Neural cell (in vitro differentiated cells): ENCODE measurements at regions not wholly inside any gene's neighbourhood (a gene's known extent, or its start where the extent isn't known, plus 50 kb on each side); places are given as distances from the start of the nearest gene placed in this dataset.

ENCODE experiments used
- H2AFZ ChIP-seq: fragments of 200-600, 300-800 bp; sonication (generic), shearing (Covaris generic); 2 replicates; pipeline ENCODE4 v1.6.0; 2014; ENCODE audit warnings: low read depth, mild to moderate bottlenecking, antibody characterized with exemption, low read length, moderate library complexity
- H3F3A ChIP-seq: fragments of 200-600 bp; shearing (Covaris generic); 2 replicates; pipeline ENCODE4 v1.6.1; 2016; ENCODE audit warnings: mild to moderate bottlenecking, moderate library complexity, mixed read lengths, antibody characterized with exemption, low read length; ENCODE audit not compliant: insufficient read depth, poor library complexity, severe bottlenecking
- H3K27ac ChIP-seq: fragments of 200-600, 300-800 bp; sonication (generic), shearing (Covaris generic); 2 replicates; pipeline ENCODE4 v1.5.1; 2014; ENCODE audit warnings: mild to moderate bottlenecking, low read length, moderate library complexity
- H3K27me3 ChIP-seq: fragments of 300-800, 200-600 bp; sonication (generic), shearing (Covaris generic); 2 replicates; pipeline ENCODE4 v1.6.0; 2014; ENCODE audit warnings: mild to moderate bottlenecking, low read depth, low read length, moderate library complexity; ENCODE audit not compliant: insufficient read depth
- H3K36me3 ChIP-seq: fragments of 300-800, 200-600 bp; sonication (generic), shearing (Covaris generic); 2 replicates; pipeline ENCODE4 v1.5.1; 2014; ENCODE audit warnings: mild to moderate bottlenecking, antibody characterized with exemption, low read length, moderate library complexity; ENCODE audit not compliant: insufficient read depth
- H3K4me2 ChIP-seq: fragments of 300-800, 200-600 bp; sonication (generic), shearing (Covaris generic); 2 replicates; pipeline ENCODE4 v1.6.0; 2014; ENCODE audit warnings: mild to moderate bottlenecking, low read length
- H3K4me3 ChIP-seq: fragments of 300-800, 200-600 bp; sonication (generic), shearing (Covaris generic); 2 replicates; pipeline ENCODE4 v1.5.1; 2014; ENCODE audit warnings: mild to moderate bottlenecking, low read length, moderate library complexity
- H3K79me2 ChIP-seq: fragments of 200-600 bp; shearing (Covaris generic); replicated peaks from 2 replicates; pipeline ENCODE4 v1.6.0; 2014; ENCODE audit warnings: mild to moderate bottlenecking, low read length, moderate library complexity; ENCODE audit not compliant: insufficient read depth
- H3K9ac ChIP-seq: fragments of 300-800, 200-600 bp; sonication (generic), shearing (Covaris generic); 2 replicates; pipeline ENCODE4 v1.6.1; 2016; ENCODE audit warnings: mild to moderate bottlenecking, low read length, mixed read lengths
- H3K9me2 ChIP-seq: fragments of 200-600 bp; shearing (Covaris generic); 2 replicates; pipeline ENCODE4 v1.6.1; 2016; ENCODE audit warnings: mild to moderate bottlenecking, low read length, mixed read lengths; ENCODE audit not compliant: insufficient read depth
- H3K9me3 ChIP-seq: fragments of 200-600, 300-800 bp; sonication (generic), shearing (Covaris generic); 2 replicates; pipeline ENCODE4 v1.6.1; 2016; ENCODE audit warnings: mild to moderate bottlenecking, mixed run types, low read length, moderate library complexity, mixed read lengths
- H4K20me1 ChIP-seq: fragments of 200-600 bp; shearing (Covaris generic); 2 replicates; pipeline ENCODE4 v1.6.1; 2016; ENCODE audit warnings: mild to moderate bottlenecking, mixed run types; ENCODE audit not compliant: insufficient read depth
- CTCF ChIP-seq: fragments of 450-650 bp; IDR thresholded peaks from 2 replicates; pipeline ENCODE4 v1.5.1; 2014; ENCODE audit warnings: antibody characterized with exemption, mild to moderate bottlenecking, moderate library complexity; ENCODE audit not compliant: poor library complexity, severe bottlenecking
- EP300 ChIP-seq: fragments of 450-650 bp; conservative IDR thresholded peaks from 2 replicates; pipeline ENCODE4 v1.6.1; 2014; ENCODE audit warnings: antibody characterized with exemption, mild to moderate bottlenecking, moderate library complexity; ENCODE audit not compliant: poor library complexity, severe bottlenecking
- EZH2 ChIP-seq: fragments of 200-600, 300-800 bp; shearing (Covaris generic), sonication (generic); IDR thresholded peaks from 2 replicates; pipeline ENCODE4 v1.6.1; 2014; ENCODE audit warnings: antibody characterized with exemption, low read length, borderline replicate concordance, mild to moderate bottlenecking; ENCODE audit not compliant: insufficient read depth, poor library complexity, severe bottlenecking
- MXI1 ChIP-seq: fragments of 450-650 bp; conservative IDR thresholded peaks from 2 replicates; pipeline ENCODE4 v1.6.1; 2014; ENCODE audit warnings: antibody characterized with exemption, mild to moderate bottlenecking; ENCODE audit not compliant: poor library complexity, severe bottlenecking
- POLR2AphosphoS5 ChIP-seq: IDR thresholded peaks from 2 replicates; pipeline ENCODE4 v1.6.1; 2012
- RAD21 ChIP-seq: fragments of 450-650 bp; conservative IDR thresholded peaks from 2 replicates; pipeline ENCODE4 v1.6.1; 2014; ENCODE audit warnings: antibody characterized with exemption, mild to moderate bottlenecking, moderate library complexity
- REST ChIP-seq: IDR thresholded peaks from 2 replicates; pipeline ENCODE4 v1.6.1; 2012; ENCODE audit warnings: borderline replicate concordance
- SMC3 ChIP-seq: fragments of 450-650 bp; conservative IDR thresholded peaks from 2 replicates; pipeline ENCODE4 v1.6.1; 2014; ENCODE audit warnings: antibody characterized with exemption, mild to moderate bottlenecking, moderate library complexity; ENCODE audit not compliant: poor library complexity
- TAF1 ChIP-seq: IDR thresholded peaks from 2 replicates; pipeline ENCODE4 v1.6.1; 2012; ENCODE audit warnings: low read depth

- Histone ChIP-seq H3F3A (no peaks in the 10 kb centered on the region), H3K4me3 (no peak overlapping the region), H3K4me2 (no peak overlapping the region), H3K9me3 (no peaks in the 10 kb centered on the region), H3K79me2 (no peaks in the 10 kb centered on the region), H2AFZ (no peak overlapping the region), H4K20me1 (no peaks in the 10 kb centered on the region), H3K36me3 (no peaks in the 10 kb centered on the region), H3K27ac (no peak overlapping the region), H3K9ac (no peak overlapping the region), H3K9me2 (no peaks in the 10 kb centered on the region), H3K27me3 (no peaks in the 10 kb centered on the region)
- TF ChIP-seq TAF1 = no peak
- TF ChIP-seq CTCF = no peak
- TF ChIP-seq EZH2 = no peak
- TF ChIP-seq REST = no peak
- TF ChIP-seq MXI1 = no peak
- TF ChIP-seq RAD21 = no peak
- TF ChIP-seq POLR2AphosphoS5 = no peak
- no peak for TF ChIP-seq SMC3
- no peak for TF ChIP-seq EP300
Measured at GRCh38 chr2:48124592-48124991, 189.9 kb upstream of the FOXN2 start.

GRCh38 chr2:48126162-48126561 is 188.3 kb upstream of the FOXN2 start:
- no peak overlapping the region for H3K9ac ChIP-seq
- H3K27me3 ChIP-seq = no peaks in the 10 kb centered on the region
- H3K9me2 ChIP-seq = no peaks in the 10 kb centered on the region
- no peaks in the 10 kb centered on the region for H3K36me3 ChIP-seq
- H2AFZ ChIP-seq = no peak overlapping the region
- H3K9me3 ChIP-seq = no peaks in the 10 kb centered on the region
- TF ChIP-seq POLR2AphosphoS5 (no peak), EZH2 (no peak), EP300 (no peak)
- no peak overlapping the region for H3K27ac ChIP-seq
- H4K20me1 ChIP-seq = no peaks in the 10 kb centered on the region
- no peaks in the 10 kb centered on the region for H3F3A ChIP-seq
- no peak overlapping the region for H3K4me2 ChIP-seq
- H3K4me3 ChIP-seq = no peak overlapping the region
- no peaks in the 10 kb centered on the region for H3K79me2 ChIP-seq

GRCh38 chr2:48127612-48128191 is 186.8 kb upstream of the FOXN2 start:
- TF ChIP-seq POLR2AphosphoS5 = no peak
- no peak for TF ChIP-seq EZH2
- TF ChIP-seq EP300 = no peak
- no peak for TF ChIP-seq MXI1
- no peak for TF ChIP-seq RAD21
- no peak for TF ChIP-seq REST
- Histone ChIP-seq H4K20me1 (no peaks in the 10 kb centered on the region), H3F3A (no peaks in the 10 kb centered on the region), H3K4me3 (no peak overlapping the region), H2AFZ (no peak overlapping the region), H3K27ac (no peak overlapping the region), H3K9me2 (no peaks in the 10 kb centered on the region), H3K9me3 (no peaks in the 10 kb centered on the region), H3K4me2 (no peak overlapping the region), H3K9ac (no peak overlapping the region), H3K36me3 (no peaks in the 10 kb centered on the region), H3K27me3 (no peaks in the 10 kb centered on the region), H3K79me2 (no peaks in the 10 kb centered on the region)
